ENCODE measurements at regions not wholly inside any gene's neighbourhood (a gene's known extent, or its start where the extent isn't known, plus 50 kb on each side); places are given as distances from the start of the nearest gene placed in this dataset.

DNA sequence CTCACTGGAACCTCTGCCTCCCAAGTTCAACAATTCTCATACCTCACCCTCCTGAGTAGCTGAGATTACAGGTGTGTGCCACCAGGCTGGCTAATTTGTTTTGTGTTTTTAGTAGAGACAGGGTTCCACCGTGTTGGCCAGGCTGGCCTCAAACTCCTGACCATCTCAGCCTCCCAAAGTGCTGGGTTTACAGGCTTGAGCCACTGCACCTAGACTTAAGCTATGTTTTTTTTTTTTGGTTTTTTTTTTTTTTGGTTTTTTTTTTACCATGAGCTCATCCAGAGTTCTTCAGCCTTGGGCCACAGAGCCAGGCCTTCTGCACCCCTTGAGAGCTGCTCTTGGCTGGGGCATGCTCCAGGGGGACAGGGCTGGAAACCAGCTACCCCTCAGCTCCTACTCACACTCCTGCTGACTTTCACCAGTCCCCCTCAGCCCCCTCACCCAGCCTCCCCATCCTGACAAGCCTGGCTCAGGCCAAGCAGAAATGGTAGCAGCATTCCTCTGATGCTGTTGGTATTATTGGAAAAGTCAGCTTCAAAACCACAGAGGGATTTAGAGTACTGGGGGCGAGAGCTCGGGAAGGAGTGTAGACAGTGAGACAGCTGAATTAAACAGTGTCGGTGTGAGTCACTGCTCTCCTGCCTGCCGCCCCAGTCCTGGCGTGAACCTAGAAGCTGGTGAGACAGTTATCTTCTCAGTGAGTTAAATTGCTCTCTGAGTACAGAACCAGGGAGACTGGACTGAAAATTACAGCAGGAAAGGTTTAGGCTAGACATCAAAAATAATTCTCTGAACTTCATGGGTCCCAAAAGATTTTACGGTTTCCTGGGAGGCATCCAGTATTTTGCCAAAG is 63.7 kb downstream of the NAV1 start:
- H3K27ac Mint-ChIP-seq: no peak overlapping the region
- H3K4me3 ChIP-seq (ENCODE audit: control extremely low read depth in 1 of 5, extremely low read depth in 1 of 5, insufficient read depth in 1 of 5, low read depth in 2 of 5, low read length in 4 of 5): no peak overlapping the region
- no peak overlapping the region for H3K4me3 Mint-ChIP-seq
- H3K4me1 Mint-ChIP-seq: no peaks in the 10 kb centered on the region
- H4K20me1 ChIP-seq (ENCODE audit: control insufficient read depth, insufficient read depth, low read length, poor library complexity, severe bottlenecking): no peaks in the 10 kb centered on the region
- peaks cover 0 to 1% (median 0%) of the 10 kb centered on the region in 3 donors for H3K9me3 ChIP-seq (ENCODE audit: control extremely low read depth in 1 of 3, control insufficient read depth in 2 of 3, insufficient read depth in 1 of 3, low read length in 2 of 3)
- peaks cover 7% of the 10 kb centered on the region for H3K27me3 Mint-ChIP-seq
- 98% methylated on average over 6 of the region's 7 CpGs for WGBS (ENCODE audit: insufficient coverage)
- H3K27me3 ChIP-seq (replicated peaks in 1 of 4; ENCODE audit: control extremely low read depth in 1 of 4, control insufficient read depth in 3 of 4, insufficient read depth in 4 of 4, low read length in 3 of 4): no peaks in the 10 kb centered on the region
- ATAC-seq (ENCODE audit: low read depth): no peak
- no peak overlapping the region for H3K9ac ChIP-seq (ENCODE audit: low read length)
- H3K4me2 ChIP-seq (replicated peaks; ENCODE audit: low read depth, low read length, poor library complexity, severe bottlenecking): no peak overlapping the region
- intact Hi-C loops (cut with micrococcal nuclease): no loop called here
- TF ChIP-seq, protein P1, sequence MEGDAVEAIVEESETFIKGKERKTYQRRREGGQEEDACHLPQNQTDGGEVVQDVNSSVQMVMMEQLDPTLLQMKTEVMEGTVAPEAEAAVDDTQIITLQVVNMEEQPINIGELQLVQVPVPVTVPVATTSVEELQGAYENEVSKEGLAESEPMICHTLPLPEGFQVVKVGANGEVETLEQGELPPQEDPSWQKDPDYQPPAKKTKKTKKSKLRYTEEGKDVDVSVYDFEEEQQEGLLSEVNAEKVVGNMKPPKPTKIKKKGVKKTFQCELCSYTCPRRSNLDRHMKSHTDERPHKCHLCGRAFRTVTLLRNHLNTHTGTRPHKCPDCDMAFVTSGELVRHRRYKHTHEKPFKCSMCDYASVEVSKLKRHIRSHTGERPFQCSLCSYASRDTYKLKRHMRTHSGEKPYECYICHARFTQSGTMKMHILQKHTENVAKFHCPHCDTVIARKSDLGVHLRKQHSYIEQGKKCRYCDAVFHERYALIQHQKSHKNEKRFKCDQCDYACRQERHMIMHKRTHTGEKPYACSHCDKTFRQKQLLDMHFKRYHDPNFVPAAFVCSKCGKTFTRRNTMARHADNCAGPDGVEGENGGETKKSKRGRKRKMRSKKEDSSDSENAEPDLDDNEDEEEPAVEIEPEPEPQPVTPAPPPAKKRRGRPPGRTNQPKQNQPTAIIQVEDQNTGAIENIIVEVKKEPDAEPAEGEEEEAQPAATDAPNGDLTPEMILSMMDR (IDR thresholded peaks at IDR 0.05): no peak
- TF ChIP-seq EZH2 (IDR thresholded peaks at IDR 0.05; ENCODE audit: borderline replicate concordance, insufficient read depth, low read depth, low read length, poor library complexity, severe bottlenecking): no peak
- H3K4me1 ChIP-seq (ENCODE audit: control insufficient read depth in 2 of 2, insufficient read depth in 2 of 2, low read length in 2 of 2): no peaks in the 10 kb centered on the region
- DNase-seq: no peak
- H3K79me2 ChIP-seq (ENCODE audit: control insufficient read depth, insufficient read depth, low read length): no peaks in the 10 kb centered on the region
- ChIA-PET CTCF (no interaction called here), POLR2A (no interaction called here)
- H3K27ac ChIP-seq (ENCODE audit: low read length in 2 of 2): no peak overlapping the region
- H2AFZ ChIP-seq (ENCODE audit: insufficient read depth, low read depth, low read length, poor library complexity, severe bottlenecking): no peak overlapping the region
- H3K9me3 Mint-ChIP-seq (ENCODE audit: insufficient read depth): no peaks in the 10 kb centered on the region
- no peaks in the 10 kb centered on the region for H3K36me3 ChIP-seq (replicated peaks in 1 of 2; ENCODE audit: control extremely low read depth in 1 of 2, control insufficient read depth in 1 of 2, extremely low read depth in 1 of 2, insufficient read depth in 2 of 2, low read length in 1 of 2)

DNA sequence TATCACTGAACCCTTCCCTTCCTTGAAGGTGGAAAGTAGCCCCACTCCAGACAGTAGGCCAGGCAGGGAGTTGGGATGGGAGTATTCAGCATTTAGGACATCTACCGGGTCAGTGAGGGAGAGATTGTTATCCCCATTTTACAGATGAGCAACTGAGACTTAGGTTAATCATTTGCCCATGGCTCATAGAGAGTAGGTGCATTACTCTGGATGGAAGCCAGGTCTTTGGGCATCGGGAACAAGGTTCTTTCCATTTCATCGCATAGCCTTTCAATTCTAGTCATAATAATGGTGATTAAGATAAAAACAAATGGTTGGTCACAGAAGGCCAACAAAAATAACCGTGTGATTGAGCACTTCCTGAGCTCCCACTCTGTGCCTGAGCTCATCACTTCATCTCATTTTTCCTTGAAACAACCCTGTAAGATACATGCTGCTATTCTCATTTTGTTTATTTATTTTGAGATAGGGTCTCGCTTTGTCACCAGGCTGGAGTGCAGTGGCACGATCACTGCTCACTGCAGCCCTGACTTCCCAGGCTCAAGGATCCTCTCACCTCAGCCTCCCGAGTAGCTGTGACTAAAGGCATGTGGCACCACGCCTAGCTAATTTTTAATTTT is 64.8 kb downstream of the NAV1 start:
- 90% methylated on average over 2 of the region's 8 CpGs for WGBS (ENCODE audit: insufficient coverage)
- Histone ChIP-seq H3K4me1 (ENCODE audit: control insufficient read depth in 2 of 2, insufficient read depth in 2 of 2, low read length in 2 of 2) (no peaks in the 10 kb centered on the region), H3K79me2 (ENCODE audit: control insufficient read depth, insufficient read depth, low read length) (no peaks in the 10 kb centered on the region), H3K27ac (ENCODE audit: low read length in 2 of 2) (no peak overlapping the region), H2AFZ (ENCODE audit: insufficient read depth, low read depth, low read length, poor library complexity, severe bottlenecking) (no peak overlapping the region), H3K27me3 (replicated peaks in 1 of 4; ENCODE audit: control extremely low read depth in 1 of 4, control insufficient read depth in 3 of 4, insufficient read depth in 4 of 4, low read length in 3 of 4) (no peaks in the 10 kb centered on the region), H3K4me3 (ENCODE audit: control extremely low read depth in 1 of 5, extremely low read depth in 1 of 5, insufficient read depth in 1 of 5, low read depth in 2 of 5, low read length in 4 of 5) (no peak overlapping the region), H3K9me3 (ENCODE audit: control extremely low read depth in 1 of 3, control insufficient read depth in 2 of 3, insufficient read depth in 1 of 3, low read length in 2 of 3) (no peaks in the 10 kb centered on the region), H3K36me3 (replicated peaks in 1 of 2; ENCODE audit: control extremely low read depth in 1 of 2, control insufficient read depth in 1 of 2, extremely low read depth in 1 of 2, insufficient read depth in 2 of 2, low read length in 1 of 2) (no peaks in the 10 kb centered on the region), H4K20me1 (ENCODE audit: control insufficient read depth, insufficient read depth, low read length, poor library complexity, severe bottlenecking) (no peaks in the 10 kb centered on the region), H3K4me2 (replicated peaks; ENCODE audit: low read depth, low read length, poor library complexity, severe bottlenecking) (no peak overlapping the region), H3K9ac (ENCODE audit: low read length) (no peak overlapping the region)
- no peaks in the 10 kb centered on the region for H3K4me1 Mint-ChIP-seq
- H3K27me3 Mint-ChIP-seq: no peaks in the 10 kb centered on the region
- no peak overlapping the region for H3K4me3 Mint-ChIP-seq
- H3K9me3 Mint-ChIP-seq (ENCODE audit: insufficient read depth): no peaks in the 10 kb centered on the region
- ChIA-PET POLR2A (no interaction called here), CTCF (no interaction called here)
- no peak overlapping the region for H3K27ac Mint-ChIP-seq
- DNase-seq (no peak), ATAC-seq (ENCODE audit: low read depth) (no peak)
- TF ChIP-seq, protein P1 (IDR thresholded peaks at IDR 0.05): no peak
- no peak for TF ChIP-seq EZH2 (IDR thresholded peaks at IDR 0.05; ENCODE audit: borderline replicate concordance, insufficient read depth, low read depth, low read length, poor library complexity, severe bottlenecking)
- intact Hi-C loops (cut with micrococcal nuclease): no loop called here

All from B cell (primary cell).